Right renal pelvis (tissue), 4 donors: ENCODE measurements at regions not wholly inside any gene's neighbourhood (a gene's known extent, or its start where the extent isn't known, plus 50 kb on each side); places are given as distances from the start of the nearest gene placed in this dataset.

ENCODE experiments used
- DNase-seq, 4 donors: peaks; one replicate each; pipeline ENCODE4 v3.0.0-alpha.2; 2013; ENCODE audit warnings: low read depth in 4 of 4, low spot score in 3 of 4, missing footprints in 1 of 4

DNA sequence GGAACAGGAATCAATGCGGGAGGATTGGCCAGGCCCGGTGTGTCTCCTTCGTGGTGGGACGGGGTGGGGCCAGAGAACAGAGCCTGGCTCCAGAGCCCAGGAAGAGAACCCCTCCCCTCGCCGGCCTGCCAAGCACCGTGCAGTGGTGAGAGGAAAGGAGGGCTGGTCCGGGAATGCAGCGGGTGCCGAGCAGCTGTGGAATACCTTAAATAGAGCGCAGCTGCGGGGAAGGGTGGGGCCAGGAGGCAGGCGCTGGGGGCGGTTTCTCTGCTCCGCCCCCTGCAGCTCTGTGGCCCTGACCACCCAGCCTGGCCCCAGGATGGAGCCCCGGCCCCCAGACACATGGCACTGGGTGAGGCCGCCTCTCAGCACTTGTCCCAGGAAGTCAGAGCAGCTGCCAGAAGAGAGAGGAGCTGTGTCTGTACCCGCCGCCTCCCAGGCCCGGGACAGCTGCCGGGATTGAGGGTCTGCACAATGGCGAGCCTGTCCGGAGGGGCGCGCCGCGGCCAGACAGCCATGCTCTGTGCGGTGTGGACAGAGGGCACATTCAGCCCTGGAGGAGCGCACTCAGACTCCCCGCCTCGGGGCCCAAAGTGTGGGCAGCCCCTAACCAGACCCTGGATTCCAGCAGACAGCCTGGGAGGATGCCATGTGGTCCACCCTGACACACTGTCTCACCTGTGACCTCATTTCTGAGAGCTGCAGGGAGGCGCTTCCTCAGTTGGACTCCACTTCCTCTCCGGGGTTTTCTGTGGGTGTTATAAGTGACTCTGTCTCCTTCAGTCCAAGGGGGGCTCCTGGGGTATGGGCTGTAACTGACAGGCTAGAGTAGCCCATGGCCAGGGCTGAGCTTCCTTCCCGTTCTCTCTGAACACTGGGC, 268.8 kb downstream of the SEC14L1 start:
- no peak for DNase-seq

DNA sequence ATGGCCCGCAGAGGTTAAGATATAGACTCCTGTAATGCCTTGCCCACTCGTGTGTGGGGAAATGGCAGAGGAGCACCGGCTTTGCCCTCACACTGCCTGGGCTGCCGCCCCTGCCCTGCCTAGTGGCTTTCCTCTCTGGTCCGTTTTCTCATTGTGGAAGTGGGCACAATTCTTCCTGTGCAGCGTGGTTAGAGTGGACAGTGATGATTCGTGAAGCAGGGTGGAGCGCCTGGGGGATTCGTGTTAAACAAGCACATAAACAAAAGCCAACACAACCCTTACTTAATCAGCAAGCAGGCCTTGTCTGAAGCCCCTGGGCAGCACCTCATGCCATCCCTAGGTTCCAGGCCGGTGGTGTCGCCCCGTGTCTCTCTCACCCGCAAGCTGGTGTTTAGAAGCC, 269.7 kb downstream of the SEC14L1 start:
- DNase-seq, result no peak

DNA sequence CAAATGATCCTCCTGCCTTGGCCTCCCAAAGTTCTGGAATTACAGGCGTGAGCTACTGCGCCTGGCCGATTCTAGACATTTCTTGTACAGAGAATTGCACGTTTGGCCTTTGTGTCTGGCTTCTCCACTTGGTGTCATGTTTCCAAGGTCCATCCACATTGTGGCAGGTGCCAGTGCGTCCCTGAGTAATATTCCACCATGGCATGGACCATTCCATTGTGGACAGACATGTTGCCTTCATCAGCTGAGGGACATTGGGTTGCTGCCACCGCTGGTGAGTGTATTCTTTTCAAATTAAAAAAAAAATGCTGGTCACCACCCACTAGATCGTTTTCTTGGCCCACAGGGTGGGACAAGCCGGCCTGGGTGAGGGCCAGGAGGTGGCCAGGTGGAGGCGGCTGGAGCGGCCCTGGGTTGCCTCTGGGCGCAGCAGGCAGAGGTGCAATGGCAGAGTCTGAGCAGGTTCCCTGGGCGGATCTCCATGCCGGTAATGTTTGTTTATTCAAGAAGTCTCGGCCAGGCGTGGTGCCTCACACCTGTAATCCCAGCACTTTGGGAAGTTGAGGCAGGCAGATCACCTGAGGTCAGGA, 274.1 kb downstream of the SEC14L1 start:
- DNase-seq, result no peak

DNA sequence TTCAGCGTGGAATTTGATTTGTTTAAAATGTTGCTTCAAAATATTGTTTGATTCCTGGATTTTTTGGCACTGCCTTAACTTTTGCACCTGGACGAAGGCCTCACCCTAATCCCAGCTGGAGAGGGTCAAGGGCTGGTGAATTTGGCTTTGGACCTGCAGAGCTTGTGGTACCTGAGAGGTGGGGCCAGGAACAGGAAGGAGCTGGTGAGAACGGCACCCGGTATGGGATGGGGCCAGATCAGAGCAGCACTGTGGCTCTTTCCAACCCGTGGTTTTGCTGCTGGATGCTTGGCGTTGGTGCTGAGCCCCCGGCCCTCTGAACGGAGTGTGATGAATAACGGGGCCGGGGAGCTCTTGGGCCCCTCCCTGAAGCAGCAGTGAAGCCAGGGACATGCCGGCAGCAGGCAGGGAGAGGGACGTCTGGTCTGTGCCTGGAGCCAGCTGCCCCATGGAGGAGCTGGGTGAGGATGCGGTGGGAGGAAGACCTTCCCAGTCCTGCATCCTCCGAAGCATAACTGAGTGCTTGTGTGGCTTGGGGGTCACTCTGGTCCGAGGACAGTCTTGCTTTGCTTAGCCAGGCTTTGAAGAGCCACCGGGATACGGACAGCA, 275.4 kb downstream of the SEC14L1 start:
- DNase-seq, result no peak

DNA sequence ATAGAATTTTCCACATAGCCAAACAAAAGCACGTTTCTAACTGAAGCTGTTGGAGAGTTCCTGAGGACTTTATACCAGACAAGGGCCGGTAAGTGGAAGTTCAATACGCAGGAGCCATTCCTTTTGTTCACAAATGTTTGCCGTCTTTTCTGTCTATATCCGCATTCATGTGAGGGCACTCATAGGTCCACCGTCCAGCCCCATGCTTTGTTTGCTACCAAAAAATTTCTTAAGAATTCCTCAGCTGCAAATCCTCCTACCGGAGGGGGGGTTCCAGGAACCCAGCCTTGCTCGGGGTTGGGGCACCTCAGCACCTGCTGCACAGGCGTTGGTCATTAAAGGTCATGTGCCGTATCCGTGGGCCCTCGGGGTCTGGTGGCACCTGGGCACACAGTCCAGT, 276.8 kb downstream of the SEC14L1 start:
- no peak for DNase-seq

DNA sequence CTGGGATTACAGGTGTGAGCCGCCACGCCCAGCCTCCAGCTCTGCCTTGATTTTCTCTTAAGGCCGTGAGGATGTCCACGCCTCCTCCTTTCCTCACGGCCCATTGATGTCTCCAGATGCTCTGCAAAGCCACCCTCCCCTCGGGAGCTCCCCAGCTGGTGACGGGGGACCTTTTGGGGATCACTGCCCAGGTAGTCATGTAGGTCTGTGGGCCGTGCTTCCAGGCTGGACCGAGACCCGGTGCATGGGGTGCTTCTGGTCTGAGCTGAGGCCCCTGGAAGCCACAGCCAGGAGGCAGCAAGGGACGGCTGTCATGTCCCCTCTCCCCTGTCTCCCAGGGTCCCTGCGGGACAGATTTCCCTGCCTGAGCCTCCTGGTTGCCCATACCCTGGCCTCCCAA, 277.8 kb downstream of the SEC14L1 start:
- DNase-seq, result no peak

DNA sequence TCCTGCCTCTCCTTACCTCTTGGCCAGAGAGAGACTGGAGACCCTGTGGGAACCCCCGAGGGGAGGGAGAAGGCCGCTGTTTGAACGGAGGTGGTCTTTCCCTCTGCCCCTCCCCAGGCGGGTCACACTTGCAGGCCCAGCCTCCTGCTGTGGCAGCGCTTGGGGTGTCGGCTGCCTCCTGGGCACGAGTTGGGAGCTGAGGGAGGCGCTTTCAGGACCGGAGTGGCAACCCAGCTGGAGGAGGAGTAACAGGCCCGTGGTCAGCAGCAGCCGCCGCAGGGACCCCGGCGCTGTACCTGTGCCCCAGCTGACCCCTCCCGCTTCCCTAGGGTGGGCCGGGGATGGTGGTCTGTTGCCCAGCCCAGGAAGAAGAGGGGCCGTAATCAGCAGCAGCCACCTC, 278.3 kb downstream of the SEC14L1 start:
- DNase-seq, result no peak

DNA sequence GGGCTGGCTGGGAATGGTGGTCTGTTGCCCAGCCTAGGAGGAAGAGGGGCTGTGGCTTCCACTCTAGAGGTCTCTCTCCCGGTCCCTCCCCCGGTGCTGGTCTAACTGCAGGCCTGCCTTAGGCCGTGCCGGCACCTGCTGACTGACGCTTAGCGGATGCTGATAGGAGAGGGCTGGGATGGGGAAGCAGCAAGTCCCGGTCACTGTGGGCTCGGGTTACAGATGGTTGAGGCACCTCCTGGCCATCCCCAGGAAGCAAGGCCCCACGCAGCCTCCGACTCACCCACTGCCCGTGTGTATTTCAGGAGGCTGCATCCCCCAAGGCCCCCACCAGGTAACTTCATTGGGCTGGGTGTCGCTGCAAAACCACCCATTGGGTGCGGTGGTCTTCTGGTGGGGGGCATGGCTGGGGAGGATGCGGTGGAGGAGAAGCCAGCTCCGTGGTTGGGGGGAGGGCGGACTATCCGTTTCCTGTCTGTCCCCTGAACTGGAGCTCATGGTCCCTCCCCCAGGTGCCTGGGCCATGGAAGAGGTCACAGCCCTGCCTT, 278.9 kb downstream of the SEC14L1 start:
- no peak for DNase-seq

DNA sequence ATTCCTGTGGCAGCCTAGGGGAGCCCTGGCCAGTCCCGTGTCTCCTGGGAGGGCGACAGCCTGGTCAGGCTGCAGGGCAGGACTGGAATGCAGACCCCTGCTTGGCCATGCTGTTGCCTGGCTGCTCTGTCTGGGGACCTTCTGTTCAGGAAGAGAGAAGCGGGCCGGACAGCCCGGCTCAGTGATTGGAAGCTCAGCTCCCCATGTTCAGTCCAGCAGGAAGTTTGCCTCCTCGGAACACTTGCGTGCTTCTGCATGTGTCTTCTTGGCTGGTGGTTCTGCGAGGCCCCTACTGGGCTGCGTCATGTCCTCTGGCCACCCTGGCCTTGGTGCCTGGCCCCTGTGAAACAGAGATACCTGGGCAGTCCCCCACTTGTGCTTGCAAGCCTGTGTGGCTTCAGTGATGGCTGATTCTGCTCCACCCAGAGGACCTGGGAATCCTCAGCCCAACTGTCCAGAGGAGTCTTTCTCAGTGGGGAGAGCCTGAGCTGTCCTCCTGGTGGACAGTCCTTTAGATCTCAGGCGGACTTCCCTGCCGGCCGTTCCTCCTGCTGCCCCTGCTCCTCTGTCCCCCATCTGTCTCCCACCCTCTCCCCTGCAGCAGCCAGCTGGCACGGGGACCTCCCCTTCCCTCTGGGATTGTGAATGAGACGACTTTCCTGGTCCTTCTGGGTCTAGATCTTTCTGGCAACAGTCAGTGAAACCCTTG, 279.5 kb downstream of the SEC14L1 start:
- DNase-seq, result no peak

DNA sequence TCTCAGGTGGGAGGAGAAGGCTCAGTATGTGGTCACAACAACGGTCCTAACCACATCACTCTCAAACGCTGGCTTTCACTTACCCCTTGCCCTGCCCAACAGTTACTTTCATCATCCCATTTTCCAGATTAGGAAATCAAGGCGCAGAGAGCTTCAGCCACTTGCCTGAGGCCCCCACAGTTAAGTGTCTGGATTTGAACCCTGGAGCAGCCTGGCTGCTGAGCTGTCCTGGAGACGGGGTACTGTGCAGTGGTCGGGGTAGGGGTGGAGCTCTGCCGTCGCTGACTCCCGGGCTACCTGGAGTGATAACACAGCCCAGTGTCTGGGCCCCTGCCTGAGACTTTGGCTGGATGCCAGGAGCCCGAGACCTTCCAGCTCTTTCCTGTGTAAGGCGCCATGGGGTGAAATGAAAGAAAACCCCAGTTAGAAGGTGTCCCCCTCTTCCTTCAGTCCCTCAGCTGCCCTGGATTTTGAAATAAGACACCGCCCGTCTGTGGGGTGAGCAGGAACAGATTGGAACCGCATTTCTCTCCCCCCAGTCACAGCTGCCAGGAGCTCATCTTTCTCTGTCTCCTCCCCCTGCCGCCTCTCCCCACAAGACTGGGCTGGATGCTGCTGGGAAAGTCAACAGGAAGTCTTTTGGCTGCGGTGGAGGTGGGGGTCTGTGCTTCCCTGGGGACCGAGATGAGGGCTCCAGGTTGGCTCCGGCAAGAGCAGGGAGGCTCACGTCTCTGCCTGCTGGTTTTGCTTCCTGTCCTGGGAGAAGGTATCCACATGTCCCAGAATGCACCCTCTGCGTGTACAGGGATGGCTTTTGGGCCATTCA, 280.2 kb downstream of the SEC14L1 start:
- DNase-seq, result peak in 3 of 4 donors; percentile 57 to 77 (median 75)

DNA sequence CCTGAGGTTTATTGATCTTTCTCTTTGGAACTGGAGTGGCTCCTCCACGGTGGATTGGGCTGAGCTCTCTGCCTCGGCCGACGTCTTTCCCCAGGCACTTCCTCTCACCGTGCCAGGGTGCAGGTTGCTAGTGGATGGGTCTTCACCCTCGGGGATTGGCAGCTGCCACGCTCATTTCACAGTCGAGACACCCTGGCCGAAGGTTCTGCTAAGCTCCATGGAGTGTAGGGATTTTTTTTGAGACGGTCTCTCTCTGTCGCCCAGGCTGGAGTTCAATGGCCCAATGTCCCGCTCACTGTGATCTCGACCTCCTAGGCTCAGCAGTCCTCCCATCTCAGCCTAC, 280.8 kb downstream of the SEC14L1 start:
- no peak for DNase-seq

DNA sequence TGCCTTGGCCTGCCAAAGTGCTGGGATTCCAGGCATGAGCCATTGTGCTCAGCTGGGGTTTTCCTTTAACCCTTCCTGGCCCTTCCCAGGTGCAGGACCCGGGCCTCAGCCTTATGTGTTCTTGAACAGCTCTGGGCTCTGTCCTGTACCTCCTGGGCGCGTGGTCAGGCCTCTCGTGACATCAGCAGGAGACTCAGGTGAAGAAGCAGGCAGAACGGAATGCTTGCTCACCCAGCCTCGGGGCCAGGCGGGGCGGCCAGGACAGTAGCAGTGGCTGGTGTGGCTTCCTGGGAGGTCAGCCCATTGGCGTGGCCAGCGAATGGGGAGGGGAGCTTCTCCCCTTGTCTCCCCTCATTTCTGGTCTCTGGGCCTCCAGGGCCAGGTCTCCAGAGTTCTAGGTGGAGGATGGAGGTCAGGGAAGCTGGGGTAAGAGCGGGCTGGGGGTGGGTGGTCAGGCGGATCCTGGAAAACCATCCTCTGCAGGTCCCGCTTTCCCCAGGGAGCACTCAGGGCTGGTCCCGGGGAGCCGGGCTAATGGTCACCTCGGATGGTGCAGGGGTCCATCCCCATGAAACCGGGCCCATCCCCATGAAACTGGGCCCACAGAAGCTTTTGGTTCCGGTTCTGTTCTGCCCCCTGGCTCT, 281.5 kb downstream of the SEC14L1 start:
- no peak for DNase-seq

DNA sequence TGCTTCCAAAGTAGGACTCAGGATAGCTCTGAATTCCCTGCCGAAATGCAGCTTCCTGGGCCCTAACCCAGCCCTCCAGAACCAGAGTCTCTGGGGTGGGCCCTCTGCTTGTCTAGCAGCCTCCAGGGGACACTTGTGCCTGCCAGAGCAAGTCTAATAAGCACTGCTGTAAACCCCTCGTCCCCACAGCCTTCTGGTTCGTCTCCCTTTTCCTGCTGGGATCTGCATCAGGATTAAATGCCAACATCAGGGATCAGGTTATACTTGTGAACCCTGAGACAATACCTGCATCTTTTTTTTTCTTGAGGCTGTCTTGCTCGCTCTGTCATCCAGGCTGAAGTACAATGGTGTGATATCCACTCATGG, 282.0 kb downstream of the SEC14L1 start:
- DNase-seq, result no peak

DNA sequence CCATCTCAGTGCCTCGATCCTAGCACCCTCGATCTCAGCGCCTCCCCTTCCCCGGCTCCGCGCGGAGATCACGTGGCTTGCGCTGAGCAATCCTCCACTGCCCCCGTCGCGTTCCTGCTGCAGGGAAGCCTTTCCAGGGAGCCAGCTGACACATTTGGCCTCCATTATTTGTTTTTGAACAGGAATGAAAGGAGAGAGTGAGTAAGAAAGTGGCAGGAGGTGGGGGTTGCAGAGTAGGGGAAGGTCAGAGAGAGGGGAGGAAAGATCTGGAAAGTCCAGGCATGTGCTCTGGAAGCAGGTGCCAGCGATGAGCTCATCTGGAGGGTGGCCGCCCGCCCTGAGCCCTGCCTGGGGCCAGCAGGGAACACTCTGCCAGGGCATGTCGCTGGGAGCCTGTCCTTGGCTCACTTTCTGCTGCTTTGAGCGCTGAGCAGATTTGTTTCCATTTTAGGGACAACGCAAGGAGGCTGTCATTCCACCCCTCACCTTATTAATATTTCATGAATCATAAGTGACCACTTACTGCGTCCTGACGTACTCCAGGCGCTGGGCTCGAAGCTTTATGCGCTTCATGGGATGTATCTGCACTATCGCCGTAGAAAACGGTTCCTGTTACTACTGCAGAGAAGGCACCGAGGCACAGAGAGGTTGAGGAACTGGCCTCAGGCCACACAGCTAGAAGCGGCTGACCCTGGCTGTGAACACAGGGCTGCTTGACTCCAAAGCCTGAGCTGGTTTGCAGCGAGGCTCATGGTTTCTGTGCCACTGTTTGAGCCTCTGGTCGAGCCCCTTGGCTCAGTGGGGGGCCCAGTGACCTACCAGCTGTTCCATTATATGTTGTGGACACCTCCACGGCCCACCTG, 283.1 kb downstream of the SEC14L1 start:
- no peak for DNase-seq

DNA sequence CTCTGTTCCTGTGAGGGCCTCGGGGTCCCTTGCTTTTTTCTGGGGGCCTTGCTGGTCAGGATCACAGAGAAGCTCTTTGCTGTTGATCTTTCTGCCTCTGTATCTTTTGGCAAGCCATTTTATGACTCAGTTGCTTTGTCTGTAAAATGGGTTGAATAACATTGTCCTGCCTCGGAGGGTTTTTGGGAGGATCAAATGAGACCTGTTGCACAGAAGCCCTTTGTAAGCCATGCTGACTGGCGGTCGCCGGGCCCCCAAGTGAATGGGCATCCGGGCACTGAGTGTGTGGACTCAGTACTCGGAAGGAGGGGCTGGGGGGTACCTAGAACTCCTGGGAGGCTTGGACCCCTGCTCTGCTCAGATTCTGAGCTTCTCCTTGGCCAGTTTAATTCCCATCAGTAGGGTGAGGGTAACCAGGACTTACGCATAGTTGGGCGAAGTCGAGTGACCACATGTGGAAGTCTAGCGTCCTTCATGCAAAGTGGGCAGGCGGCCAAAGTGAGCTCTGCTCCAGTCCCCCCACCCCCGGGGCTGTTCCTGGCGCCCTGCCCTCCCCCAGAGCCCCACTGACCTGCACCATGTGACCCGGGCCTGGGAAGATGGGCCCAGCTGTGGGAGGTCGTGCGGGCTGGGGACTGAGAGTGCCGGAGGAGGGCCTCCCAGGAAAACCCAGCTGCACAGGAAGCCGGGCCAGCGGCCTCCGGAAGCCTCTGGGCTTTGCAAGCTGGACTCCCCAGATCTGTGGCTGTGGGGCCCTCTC, 284.0 kb downstream of the SEC14L1 start:
- DNase-seq, result peak; percentile 79 to 86 (median 83)

DNA sequence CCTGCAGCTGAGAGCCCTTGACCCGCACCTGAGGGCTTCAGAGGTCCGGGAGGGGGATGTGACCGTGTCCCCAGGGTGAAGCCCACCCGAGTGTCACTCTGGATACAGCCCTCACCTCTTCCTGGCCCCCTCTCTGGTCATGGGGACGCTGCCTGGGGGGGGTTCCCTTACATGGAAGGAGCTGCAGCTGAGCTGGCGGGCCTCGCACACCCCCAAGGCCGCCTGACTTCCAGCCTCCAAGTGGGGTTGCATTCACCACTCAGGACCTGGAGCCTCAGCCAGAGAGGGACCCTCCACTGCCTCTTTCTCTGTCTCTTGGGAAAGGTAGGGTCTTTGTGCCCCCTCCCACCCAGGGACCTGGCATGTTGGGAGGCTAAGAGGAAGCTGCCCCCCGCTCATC, 284.6 kb downstream of the SEC14L1 start:
- no peak for DNase-seq

DNA sequence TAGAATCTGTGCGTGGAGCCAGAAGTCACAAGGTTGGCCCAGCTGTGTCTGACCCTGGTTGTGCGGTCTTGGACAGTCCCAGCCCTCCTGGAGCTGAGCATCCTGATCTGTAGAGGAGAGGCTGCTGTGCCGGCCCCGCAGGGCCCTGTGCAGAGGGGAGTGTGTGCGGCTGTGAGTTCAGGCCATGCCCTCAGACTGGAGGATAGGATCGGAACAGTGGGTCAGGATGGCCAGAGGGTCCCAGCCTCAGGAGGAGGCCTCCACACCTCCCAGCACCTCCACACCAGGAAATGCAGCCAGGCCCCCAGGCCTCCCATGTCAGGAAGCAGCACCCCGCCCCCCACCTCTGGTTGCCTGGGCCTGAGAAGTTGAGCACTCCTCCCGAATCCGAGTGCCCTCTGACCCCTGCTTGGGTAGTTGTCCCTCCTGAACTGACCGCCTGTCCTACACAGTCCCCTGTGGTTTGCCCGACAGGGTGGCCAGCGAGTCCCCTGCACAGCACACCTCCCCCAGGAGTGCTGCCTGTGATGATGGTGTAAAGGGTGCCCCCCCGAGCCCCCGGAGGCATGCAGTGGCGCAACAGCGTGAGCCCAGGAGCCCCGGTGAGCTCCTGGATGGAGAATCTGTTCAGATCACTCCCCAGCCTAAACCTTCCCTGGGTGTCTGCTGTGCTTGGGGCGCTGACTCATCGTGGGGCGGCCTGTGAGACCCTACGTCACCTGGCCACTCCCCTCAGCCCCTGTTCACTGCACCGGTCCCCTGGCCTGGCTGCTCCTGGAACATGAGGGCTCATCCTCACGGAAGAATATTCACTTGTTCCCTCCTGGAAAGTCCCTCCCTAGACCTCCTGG, 285.2 kb downstream of the SEC14L1 start:
- no peak for DNase-seq
